Heart left ventricle (tissue), 16 donors: ENCODE measurements at regions not wholly inside any gene's neighbourhood (a gene's known extent, or its start where the extent isn't known, plus 50 kb on each side); places are given as distances from the start of the nearest gene placed in this dataset.

Source experiments
- ATAC-seq, 4 donors: fragments of 200-7000 bp; cut with Tn5 transposase; one replicate each; pipeline ENCODE4 v1.9.1; 2020 to 2022; ENCODE audit warnings: moderate library complexity in 4 of 4, mild to moderate bottlenecking in 3 of 4, moderate number of reproducible peaks in 1 of 4
- DNase-seq, 5 donors: peaks; one replicate each; pipeline ENCODE4 v3.0.0-alpha.2; 2020
- H3K27ac ChIP-seq, 12 donors: fragments of 200-600 bp; sonication (generic) in 4 of 12; one replicate each; pipeline versions ENCODE4 v1.5.0 to v1.8.0; 2016 to 2022; ENCODE audit warnings: mild to moderate bottlenecking in 2 of 12
- H3K27me3 ChIP-seq, 9 donors: fragments of 200-600 bp; sonication (generic) in 2 of 9; one replicate each; pipeline versions ENCODE4 v1.5.1 to v1.8.0; 2016 to 2022; ENCODE audit warnings: mild to moderate bottlenecking in 3 of 9
- H3K36me3 ChIP-seq, 9 donors: fragments of 200-600 bp; sonication (generic) in 2 of 9; one replicate each; pipeline versions ENCODE4 v1.5.0 to v1.8.0; 2018 to 2022; ENCODE audit warnings: mild to moderate bottlenecking in 2 of 9
- H3K4me1 ChIP-seq, 12 donors: fragments of 200-600 bp; sonication (generic) in 4 of 12; one replicate each; pipeline versions ENCODE4 v1.5.0 to v1.8.0; 2016 to 2022; ENCODE audit warnings: mild to moderate bottlenecking in 3 of 12
- H3K4me3 ChIP-seq, 12 donors: fragments of 200-600 bp; sonication (generic) in 4 of 12; one replicate each; pipeline versions ENCODE4 v1.5.0 to v1.8.0; 2017 to 2022; ENCODE audit warnings: mild to moderate bottlenecking in 9 of 12, moderate library complexity in 4 of 12
- H3K9me3 ChIP-seq, 12 donors: fragments of 200-600 bp; sonication (generic) in 4 of 12; one replicate each; pipeline versions ENCODE4 v1.5.0 to v1.8.0; 2016 to 2022; ENCODE audit warnings: mild to moderate bottlenecking in 1 of 12
- CTCF ChIP-seq, 12 donors: fragments of 200-600 bp; sonication (generic) in 4 of 12; IDR thresholded peaks; one replicate each; pipeline versions ENCODE4 v1.5.0 to v1.8.0; 2018 to 2022; ENCODE audit warnings: antibody characterized with exemption in 12 of 12, mild to moderate bottlenecking in 5 of 12
- POLR2A ChIP-seq, 2 donors: fragments of 450-650 bp; IDR thresholded peaks; one replicate each; pipeline ENCODE4 v1.6.1; 2017; ENCODE audit warnings: antibody characterized with exemption in 2 of 2, mild to moderate bottlenecking in 2 of 2, moderate library complexity in 2 of 2
- WGBS, 4 donors: extraction: QIAGEN DNeasy Blood & Tissue Kit in 2 of 4; methylation state at CpG; one replicate each; pipeline versions ENCODE4 v1.1.5 to v1.1.7; 2013 to 2018; 5-methylcytosine and 5-hydroxymethylcytosine counted together
- intact Hi-C, 10 donors: fragments of 100-400 bp; cut with DNase I; formaldehyde crosslinking; loops; one replicate each; pipeline versions ENCODE4 v1.11.1 to v1.14.2; 2022
- donor health status: ischemic (EF 13 %, LVEDD 7.1; RV severe dilation, severe dysfunction).
- donor health status: healthy with polysubstance abuse.
- donor health status: DM: no; HTN: yes; CAD: no.
- donor health status: DM: no; HTN: no; CAD: no.
- donor health status: ischemic (EF 25% LVEDD 6.9; RV normal size, moderate dysfunction).
- donor health status: ischemic (EF 25% LVEDD 5.7; RV mildly dilated, moderate dysfunction).
- donor health status: healthy.
- donor health status: DM: yes; HTN: yes; CAD: no.
- donor health status: ischemic (EF 35%, LVEDD 5.7; RV mildly dilated, moderate dysfunction).
- donor health status: nonischemic (EF 11% LVEDD 7.7; RV severe dilation, severe dysfunction).
- donor health status: DM: yes; HTN: yes; CAD: no.
- donor health status: PGD.
- donor health status: ischemic (EF 29% LVEDD 5.4; RV normal size, mild dysfunction).
- donor health status: nonischemic (EF 23%, LVEDD 6.1; RV moderate dilation, normal function).

GRCh38 chr14:54085232-54085761, 128.7 kb upstream of the BMP4 start:
- intact Hi-C loops = no loop called here
- Histone ChIP-seq H3K36me3 (no peaks in the 10 kb centered on the region), H3K27me3 (no peaks in the 10 kb centered on the region), H3K4me1 (peaks cover 0 to 11% (median 0%) of the 10 kb centered on the region in 12 donors), H3K27ac (peak overlapping the region in 2 of 12 donors; percentile 36 to 65), H3K9me3 (no peaks in the 10 kb centered on the region), H3K4me3 (no peak overlapping the region)
- DNase-seq (no peak), ATAC-seq (no peak)
- TF ChIP-seq CTCF (IDR thresholded peaks at IDR 0.05) (no peak), POLR2A (IDR thresholded peaks at IDR 0.05) (no peak)

GRCh38 chr14:54085841-54086240, 129.2 kb upstream of the BMP4 start:
- peak overlapping the region in 3 of 12 donors; percentile 14 to 65 (median 36) for H3K27ac ChIP-seq

GRCh38 chr14:54086767-54087166, 130.1 kb upstream of the BMP4 start:
- ATAC-seq = no peak
- TF ChIP-seq CTCF (IDR thresholded peaks at IDR 0.05) = no peak
- no peak for TF ChIP-seq POLR2A (IDR thresholded peaks at IDR 0.05)
- H3K36me3 ChIP-seq = no peaks in the 10 kb centered on the region

More at GRCh38 chr14:54085841-54086240, 129.2 kb upstream of the BMP4 start:
- DNase-seq (no peak), ATAC-seq (no peak)
- Histone ChIP-seq H3K4me1 (peaks cover 0 to 11% (median 0%) of the 10 kb centered on the region in 12 donors), H3K36me3 (no peaks in the 10 kb centered on the region), H3K27me3 (no peaks in the 10 kb centered on the region), H3K9me3 (peaks cover 0 to 4% (median 0%) of the 10 kb centered on the region in 12 donors), H3K4me3 (no peak overlapping the region)
- intact Hi-C loops = no loop called here
- TF ChIP-seq CTCF (IDR thresholded peaks at IDR 0.05) (no peak), POLR2A (IDR thresholded peaks at IDR 0.05) (no peak)
- WGBS, 4 donors = 57 to 75% (median 70%) methylated on average over 4 of the region's 4 CpGs

GRCh38 chr14:54087376-54087775, 130.8 kb upstream of the BMP4 start:
- Histone ChIP-seq H3K4me1 (peaks cover 0 to 11% (median 0%) of the 10 kb centered on the region in 12 donors), H3K27ac (peak overlapping the region in 3 of 12 donors; percentile 35 to 65 (median 36)), H3K36me3 (no peaks in the 10 kb centered on the region), H3K27me3 (no peaks in the 10 kb centered on the region), H3K9me3 (peaks cover 0 to 19% (median 2%) of the 10 kb centered on the region in 12 donors), H3K4me3 (no peak overlapping the region)
- intact Hi-C loops = no loop called here
- no peak for TF ChIP-seq POLR2A (IDR thresholded peaks at IDR 0.05)
- TF ChIP-seq CTCF (IDR thresholded peaks at IDR 0.05) = no peak
- ATAC-seq = no peak
- WGBS, 4 donors = 42 to 60% (median 57%) methylated on average over 4 of the region's 4 CpGs
- DNase-seq = peak in 1 of 5 donors; percentile 11

More at GRCh38 chr14:54086767-54087166, 130.1 kb upstream of the BMP4 start:
- intact Hi-C loops = no loop called here
- Histone ChIP-seq H3K27ac (peak overlapping the region in 3 of 12 donors; percentile 35 to 65 (median 36)), H3K4me1 (peaks cover 0 to 11% (median 0%) of the 10 kb centered on the region in 12 donors), H3K4me3 (no peak overlapping the region), H3K9me3 (peaks cover 0 to 13% (median 2%) of the 10 kb centered on the region in 12 donors), H3K27me3 (no peaks in the 10 kb centered on the region)
- 89 to 92% (median 89%) methylated on average over 7 of the region's 7 CpGs for WGBS, 4 donors
- no peak for DNase-seq
